GM12892 (cell line): ENCODE measurements at regions not wholly inside any gene's neighbourhood (a gene's known extent, or its start where the extent isn't known, plus 50 kb on each side); places are given as distances from the start of the nearest gene placed in this dataset.

Experiments
- POLR2A ChIP-seq: IDR thresholded peaks from 2 replicates; pipeline ENCODE4 v1.6.1; 2011; ENCODE audit warnings: low read depth, low read length, control low read depth
- POLR2AphosphoS5 ChIP-seq: IDR thresholded peaks from 2 replicates; pipeline ENCODE4 v1.6.1; 2011; ENCODE audit warnings: low read depth, low read length, control low read depth

- no peak for TF ChIP-seq POLR2A
- no peak for TF ChIP-seq POLR2AphosphoS5
Measured at GRCh38 chr5:169354921-169355320, 54.0 kb upstream of the SLIT3 start.
